Testis (tissue), 2 donors: ENCODE measurements at regions not wholly inside any gene's neighbourhood (a gene's known extent, or its start where the extent isn't known, plus 50 kb on each side); places are given as distances from the start of the nearest gene placed in this dataset.

ENCODE experiments used
- DNase-seq: peaks from one replicate; pipeline ENCODE4 v3.0.0-alpha.2; 2019
- H3K27ac ChIP-seq, 2 donors: fragments of 200-600 bp; sonication (generic); one replicate each; pipeline ENCODE4 v1.5.1; 2019
- H3K27me3 ChIP-seq: fragments of 200-600 bp; sonication (generic); one replicate; pipeline ENCODE4 v1.5.1; 2019
- H3K36me3 ChIP-seq: fragments of 200-600 bp; sonication (generic); one replicate; pipeline ENCODE4 v1.5.1; 2017; ENCODE audit warnings: low read depth; ENCODE audit errors: missing control alignments
- H3K4me1 ChIP-seq: fragments of 200-600 bp; sonication (generic); one replicate; pipeline ENCODE4 v1.5.1; 2019
- H3K4me3 ChIP-seq, 2 donors: fragments of 200-600 bp; sonication (generic); one replicate each; pipeline ENCODE4 v1.5.1; 2017 to 2019
- H3K9me3 ChIP-seq: fragments of 200-600 bp; sonication (generic); one replicate; pipeline ENCODE4 v1.5.1; 2017
- POLR2A ChIP-seq: fragments of 450-650 bp; IDR thresholded peaks from one replicate; pipeline ENCODE4 v1.6.1; 2017; ENCODE audit warnings: antibody characterized with exemption, mild to moderate bottlenecking, moderate library complexity
- WGBS, 2 donors: methylation state at CpG; one replicate each; pipeline ENCODE4 v1.1.5; 2018; 5-methylcytosine and 5-hydroxymethylcytosine counted together
- intact Hi-C: fragments of 100-400 bp; cut with DNase I; formaldehyde crosslinking; loops from one replicate; pipeline ENCODE4 v1.15.1; 2023; ENCODE audit warnings: low total_unique reads
- TF ChIP-seq, protein P1 (sequence below), 3 experiments: fragments of 450-650 bp in 2 of 3; fragments of 200-600 bp in 1 of 3; sonication (generic) in 1 of 3; IDR thresholded peaks; one replicate each; pipeline ENCODE4 v1.5.1; 2016 to 2019; ENCODE audit warnings: antibody characterized with exemption in 3 of 3, mild to moderate bottlenecking in 2 of 3, moderate library complexity in 1 of 3

DNA sequence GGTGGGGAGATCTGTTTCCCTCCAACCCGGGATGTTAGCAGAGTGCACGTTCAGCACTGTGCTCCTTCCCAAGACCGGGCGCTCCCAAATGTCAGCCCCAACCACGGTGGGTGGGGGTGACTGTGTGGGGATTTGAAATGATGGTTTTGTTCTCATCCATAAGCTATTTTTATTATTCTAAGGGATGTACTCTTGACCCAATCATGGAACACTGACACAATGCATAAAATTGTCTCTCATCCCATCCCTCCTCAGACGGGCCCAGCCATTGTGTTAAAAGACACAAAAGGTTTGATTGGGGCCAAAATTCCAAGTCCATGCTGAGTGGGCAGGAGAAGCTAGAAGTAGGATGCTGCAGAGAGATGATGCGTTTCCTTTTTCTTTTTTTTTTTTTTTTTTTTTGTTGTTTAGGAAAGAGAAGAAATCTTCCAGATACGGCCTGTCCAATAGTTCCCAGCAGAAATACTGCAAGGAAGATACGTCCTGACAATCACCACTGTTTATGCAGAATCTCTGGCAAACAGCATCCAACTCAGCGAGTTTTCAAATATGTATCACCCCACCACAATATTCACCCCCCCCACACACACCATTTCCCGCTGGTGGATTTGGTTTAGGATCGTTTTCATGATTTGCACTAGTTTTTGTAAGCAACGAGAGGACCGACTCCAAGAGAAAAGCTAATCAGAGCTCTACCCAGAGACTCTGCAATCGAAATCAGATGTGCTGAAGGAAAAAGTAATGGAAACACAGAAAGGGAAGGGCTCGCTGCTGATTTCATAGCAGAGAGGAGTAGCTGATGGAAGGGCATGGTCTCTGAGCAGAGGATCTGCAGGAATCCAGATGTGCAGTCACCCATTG is 163.5 kb upstream of the DYNLRB2 start:
- no peak for DNase-seq
- H3K27me3 ChIP-seq, result no peaks in the 10 kb centered on the region
- intact Hi-C loops, result no loop called here
- H3K4me1 ChIP-seq, result no peaks in the 10 kb centered on the region
- H3K36me3 ChIP-seq, result no peaks in the 10 kb centered on the region
- H3K4me3 ChIP-seq, result no peak overlapping the region
- H3K27ac ChIP-seq, result no peak overlapping the region
- no peaks in the 10 kb centered on the region for H3K9me3 ChIP-seq
- 61 to 72% methylated on average over 16 of the region's 16 CpGs for WGBS, 2 donors
- no peak for TF ChIP-seq POLR2A
- TF ChIP-seq, protein P1, sequence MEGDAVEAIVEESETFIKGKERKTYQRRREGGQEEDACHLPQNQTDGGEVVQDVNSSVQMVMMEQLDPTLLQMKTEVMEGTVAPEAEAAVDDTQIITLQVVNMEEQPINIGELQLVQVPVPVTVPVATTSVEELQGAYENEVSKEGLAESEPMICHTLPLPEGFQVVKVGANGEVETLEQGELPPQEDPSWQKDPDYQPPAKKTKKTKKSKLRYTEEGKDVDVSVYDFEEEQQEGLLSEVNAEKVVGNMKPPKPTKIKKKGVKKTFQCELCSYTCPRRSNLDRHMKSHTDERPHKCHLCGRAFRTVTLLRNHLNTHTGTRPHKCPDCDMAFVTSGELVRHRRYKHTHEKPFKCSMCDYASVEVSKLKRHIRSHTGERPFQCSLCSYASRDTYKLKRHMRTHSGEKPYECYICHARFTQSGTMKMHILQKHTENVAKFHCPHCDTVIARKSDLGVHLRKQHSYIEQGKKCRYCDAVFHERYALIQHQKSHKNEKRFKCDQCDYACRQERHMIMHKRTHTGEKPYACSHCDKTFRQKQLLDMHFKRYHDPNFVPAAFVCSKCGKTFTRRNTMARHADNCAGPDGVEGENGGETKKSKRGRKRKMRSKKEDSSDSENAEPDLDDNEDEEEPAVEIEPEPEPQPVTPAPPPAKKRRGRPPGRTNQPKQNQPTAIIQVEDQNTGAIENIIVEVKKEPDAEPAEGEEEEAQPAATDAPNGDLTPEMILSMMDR (IDR thresholded peaks at IDR 0.05), result no peak

DNA sequence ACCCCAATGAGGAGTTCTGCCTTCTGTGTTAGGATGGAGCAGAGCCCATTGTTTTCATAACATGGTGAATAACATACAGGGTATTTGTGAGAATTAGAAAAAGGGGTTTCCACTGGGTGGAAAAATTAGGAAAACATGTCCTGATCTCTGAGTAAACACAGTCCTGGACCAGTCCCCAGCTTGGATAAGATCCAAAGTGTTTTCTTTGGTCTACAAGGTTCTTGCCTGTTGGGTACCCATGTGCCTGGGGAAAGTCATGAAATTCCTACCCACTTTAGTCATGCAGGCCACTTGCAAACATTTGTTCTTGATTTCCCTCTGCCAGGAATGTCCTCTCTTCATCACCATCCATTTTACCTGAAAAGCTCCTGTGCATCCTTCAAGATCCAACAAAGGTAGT is 164.8 kb upstream of the DYNLRB2 start:
- no peaks in the 10 kb centered on the region for H3K4me1 ChIP-seq
- no peaks in the 10 kb centered on the region for H3K27me3 ChIP-seq
- intact Hi-C loops, result no loop called here
- H3K4me3 ChIP-seq, result no peak overlapping the region
- no peak for DNase-seq
- no peak overlapping the region for H3K27ac ChIP-seq
- no peaks in the 10 kb centered on the region for H3K36me3 ChIP-seq
- no peaks in the 10 kb centered on the region for H3K9me3 ChIP-seq
- no peak for TF ChIP-seq POLR2A
- TF ChIP-seq, protein P1 (IDR thresholded peaks at IDR 0.05), result no peak

GRCh38 chr16:80375513-80375912 is 165.3 kb upstream of the DYNLRB2 start:
- H3K9me3 ChIP-seq, result no peaks in the 10 kb centered on the region
- no peak for DNase-seq
- 86 to 94% methylated on average over 1 of the region's 1 CpG for WGBS, 2 donors
- H3K36me3 ChIP-seq, result no peaks in the 10 kb centered on the region
- no peaks in the 10 kb centered on the region for H3K27me3 ChIP-seq
- TF ChIP-seq, protein P1 (IDR thresholded peaks at IDR 0.05), result no peak
- TF ChIP-seq POLR2A, result no peak
- no peak overlapping the region for H3K27ac ChIP-seq
- H3K4me1 ChIP-seq, result no peaks in the 10 kb centered on the region
- intact Hi-C loops, result no loop called here
- H3K4me3 ChIP-seq, result no peak overlapping the region

DNA sequence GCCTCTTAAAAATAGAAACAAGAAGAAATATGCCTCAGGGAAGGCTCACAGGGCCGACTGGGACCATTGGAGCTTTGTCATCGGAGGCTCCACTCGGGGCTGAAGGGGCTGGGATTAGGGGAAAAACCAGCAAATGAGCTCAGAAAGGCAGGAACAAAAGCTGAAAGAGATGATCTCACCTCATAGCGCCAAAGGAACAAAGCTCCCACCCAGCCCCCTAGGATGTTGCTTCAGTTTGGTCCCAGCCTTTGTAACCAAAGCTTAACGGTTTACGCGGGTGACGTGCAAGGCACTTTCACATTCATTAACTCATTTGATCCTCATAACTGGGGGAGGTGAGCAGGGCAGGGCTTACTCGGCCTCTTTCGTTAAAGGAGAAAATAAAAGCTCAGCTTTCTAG is 168.5 kb upstream of the DYNLRB2 start:
- no peak for TF ChIP-seq POLR2A
- TF ChIP-seq, protein P1 (IDR thresholded peaks at IDR 0.05), result no peak
- Histone ChIP-seq H3K27ac (no peak overlapping the region), H3K4me3 (no peak overlapping the region), H3K27me3 (no peaks in the 10 kb centered on the region), H3K9me3 (no peaks in the 10 kb centered on the region), H3K36me3 (no peaks in the 10 kb centered on the region), H3K4me1 (no peaks in the 10 kb centered on the region)
- 93 to 97% methylated on average over 10 of the region's 10 CpGs for WGBS, 2 donors
- intact Hi-C loops, result no loop called here
- no peak for DNase-seq
